ENCODE measurements at regions not wholly inside any gene's neighbourhood (a gene's known extent, or its start where the extent isn't known, plus 50 kb on each side); places are given as distances from the start of the nearest gene placed in this dataset.

- no peak for DNase-seq
These were observed 738.6 kb upstream of the NR2F2 start for GRCh38 chr15:95591886-95592285.

- no peak for DNase-seq
These were observed 736.0 kb upstream of the NR2F2 start for GRCh38 chr15:95594496-95594895.

- no peak for DNase-seq
These were observed 734.7 kb upstream of the NR2F2 start for GRCh38 chr15:95595759-95596158.

GRCh38 chr15:95596496-95596895, 734.0 kb upstream of the NR2F2 start:
- DNase-seq, result no peak

GRCh38 chr15:95598251-95598855, 732.1 kb upstream of the NR2F2 start:
- DNase-seq, result no peak

- no peak for DNase-seq
These were observed 730.1 kb upstream of the NR2F2 start for GRCh38 chr15:95600367-95600766.

GRCh38 chr15:95600884-95601283, 729.6 kb upstream of the NR2F2 start:
- no peak for DNase-seq

GRCh38 chr15:95601525-95601924, 729.0 kb upstream of the NR2F2 start:
- DNase-seq, result no peak

GRCh38 chr15:95603802-95604201, 726.7 kb upstream of the NR2F2 start:
- no peak for DNase-seq

- DNase-seq, result no peak
These were observed 725.9 kb upstream of the NR2F2 start for GRCh38 chr15:95604634-95605036.

GRCh38 chr15:95605098-95605497, 725.4 kb upstream of the NR2F2 start:
- DNase-seq, result no peak

GRCh38 chr15:95606551-95606950, 723.9 kb upstream of the NR2F2 start:
- no peak for DNase-seq

- no peak for DNase-seq
These were observed 722.1 kb upstream of the NR2F2 start for GRCh38 chr15:95608371-95608770.

GRCh38 chr15:95609096-95609495, 721.4 kb upstream of the NR2F2 start:
- no peak for DNase-seq

- DNase-seq, result no peak
These were observed 719.6 kb upstream of the NR2F2 start for GRCh38 chr15:95610945-95611344.

- no peak for DNase-seq
These were observed 715.1 kb upstream of the NR2F2 start for GRCh38 chr15:95615436-95615835.

GRCh38 chr15:95616306-95616705, 714.2 kb upstream of the NR2F2 start:
- no peak for DNase-seq

GRCh38 chr15:95620934-95621579, 709.4 kb upstream of the NR2F2 start:
- DNase-seq, result peak in 2 of 4 experiments; percentile 4 to 5

GRCh38 chr15:95622843-95623242, 707.7 kb upstream of the NR2F2 start:
- DNase-seq, result no peak

GRCh38 chr15:95624100-95624499, 706.4 kb upstream of the NR2F2 start:
- DNase-seq, result no peak

- no peak for DNase-seq
These were observed 705.7 kb upstream of the NR2F2 start for GRCh38 chr15:95624616-95625361.

- no peak for DNase-seq
These were observed 703.8 kb upstream of the NR2F2 start for GRCh38 chr15:95626501-95627361.
